Neural progenitor cell (in vitro differentiated cells): ENCODE measurements at regions not wholly inside any gene's neighbourhood (a gene's known extent, or its start where the extent isn't known, plus 50 kb on each side); places are given as distances from the start of the nearest gene placed in this dataset.

Source experiments
- DNase-seq: peaks from one replicate; pipeline ENCODE4 v3.0.0-alpha.2; 2016; ENCODE audit warnings: low spot score
- H2AFZ ChIP-seq: fragments of 200-600 bp; sonication (generic); replicated peaks from 2 replicates; pipeline ENCODE4 v1.6.1; 2016; ENCODE audit warnings: antibody characterized with exemption
- H3F3A ChIP-seq: fragments of 200-600 bp; sonication (generic); 2 replicates; pipeline ENCODE4 v1.6.1; 2016; ENCODE audit warnings: antibody characterized with exemption, low read depth
- H3K27ac ChIP-seq: fragments of 200-600 bp; sonication (generic); 2 replicates; pipeline ENCODE4 v1.5.1; 2016; ENCODE audit warnings: mild to moderate bottlenecking
- H3K27me3 ChIP-seq: fragments of 200-600 bp; sonication (generic); 2 replicates; pipeline ENCODE4 v1.6.1; 2016; ENCODE audit warnings: mild to moderate bottlenecking, moderate library complexity
- H3K36me3 ChIP-seq: fragments of 200-600 bp; sonication (generic); 2 replicates; pipeline ENCODE4 v1.5.1; 2016
- H3K4me1 ChIP-seq: fragments of 200-600 bp; sonication (generic); 2 replicates; pipeline ENCODE4 v1.6.1; 2016; ENCODE audit warnings: mixed run types
- H3K4me2 ChIP-seq: fragments of 200-600 bp; sonication (generic); 2 replicates; pipeline ENCODE4 v1.6.1; 2016
- H3K4me3 ChIP-seq: fragments of 200-600 bp; sonication (generic); 2 replicates; pipeline ENCODE4 v1.5.1; 2016
- H3K79me2 ChIP-seq: fragments of 200-600 bp; sonication (generic); 2 replicates; pipeline ENCODE4 v1.6.1; 2016; ENCODE audit warnings: low read depth
- H3K9ac ChIP-seq: fragments of 200-600 bp; sonication (generic); 2 replicates; pipeline ENCODE4 v1.6.1; 2016
- H3K9me3 ChIP-seq: fragments of 200-600 bp; sonication (generic); 2 replicates; pipeline ENCODE4 v1.5.1; 2016; ENCODE audit warnings: low read depth
- H4K20me1 ChIP-seq: fragments of 200-600 bp; sonication (generic); 2 replicates; pipeline ENCODE4 v1.6.1; 2016; ENCODE audit warnings: low read depth
- H3K27ac Mint-ChIP-seq: 3 replicates; pipeline ENCODE4 v1.8.0; 2021; ENCODE audit warnings: mixed read lengths
- H3K27me3 Mint-ChIP-seq: 2 replicates; pipeline ENCODE4 v1.8.0; 2022; ENCODE audit warnings: low read depth, mild to moderate bottlenecking, inconsistent platforms, moderate library complexity, mixed read lengths; ENCODE audit not compliant: insufficient read depth
- H3K36me3 Mint-ChIP-seq: 3 replicates; pipeline ENCODE4 v1.8.0; 2021; ENCODE audit warnings: mixed read lengths
- H3K4me1 Mint-ChIP-seq: 3 replicates; pipeline ENCODE4 v1.8.0; 2021; ENCODE audit warnings: mixed read lengths
- H3K4me3 Mint-ChIP-seq: 3 replicates; pipeline ENCODE4 v1.8.0; 2021; ENCODE audit warnings: mild to moderate bottlenecking, moderate library complexity, mixed read lengths
- H3K9me3 Mint-ChIP-seq: 3 replicates; pipeline ENCODE4 v1.8.0; 2020; ENCODE audit warnings: mixed read lengths
- CTCF ChIP-seq: fragments of 200-600 bp; sonication (generic); IDR thresholded peaks from 2 replicates; pipeline ENCODE4 v1.5.1; 2017; ENCODE audit warnings: antibody characterized with exemption, mild to moderate bottlenecking
- EZH2 ChIP-seq: fragments of 200-600 bp; sonication (generic); IDR thresholded peaks from 2 replicates; pipeline ENCODE4 v1.6.1; 2017; ENCODE audit warnings: antibody characterized with exemption, mild to moderate bottlenecking, moderate library complexity
- EZH2phosphoT487 ChIP-seq: fragments of 200-600 bp; sonication (generic); IDR thresholded peaks from 2 replicates; pipeline ENCODE4 v1.6.1; 2017; ENCODE audit warnings: antibody characterized with exemption

- Histone ChIP-seq H2AFZ (no peak overlapping the region), H3K9me3 (no peaks in the 10 kb centered on the region), H3K4me2 (no peak overlapping the region), H3K9ac (no peak overlapping the region), H3F3A (no peaks in the 10 kb centered on the region), H4K20me1 (no peaks in the 10 kb centered on the region), H3K27me3 (no peaks in the 10 kb centered on the region), H3K4me1 (no peaks in the 10 kb centered on the region), H3K4me3 (no peak overlapping the region), H3K79me2 (no peaks in the 10 kb centered on the region), H3K36me3 (no peaks in the 10 kb centered on the region), H3K27ac (no peak overlapping the region)
- H3K4me1 Mint-ChIP-seq = peaks cover 6% of the 10 kb centered on the region
- no peaks in the 10 kb centered on the region for H3K36me3 Mint-ChIP-seq
- H3K4me3 Mint-ChIP-seq = no peak overlapping the region
- H3K9me3 Mint-ChIP-seq = peaks cover 5% of the 10 kb centered on the region
- no peak overlapping the region for H3K27ac Mint-ChIP-seq
- H3K27me3 Mint-ChIP-seq = peaks cover 2% of the 10 kb centered on the region
- peak; percentile 73 for DNase-seq
- TF ChIP-seq EZH2phosphoT487 (no peak), CTCF (peak; percentile 68)
Measured at GRCh38 chr2:64913357-64913869, 75.8 kb upstream of the SLC1A4 start.

- Histone ChIP-seq H3K4me3 (no peak overlapping the region), H3K4me1 (no peaks in the 10 kb centered on the region), H3K9me3 (no peaks in the 10 kb centered on the region), H3K9ac (no peak overlapping the region), H3F3A (no peaks in the 10 kb centered on the region), H3K27ac (no peak overlapping the region), H3K27me3 (no peaks in the 10 kb centered on the region), H4K20me1 (no peaks in the 10 kb centered on the region), H3K79me2 (no peaks in the 10 kb centered on the region), H3K36me3 (no peaks in the 10 kb centered on the region), H2AFZ (no peak overlapping the region), H3K4me2 (no peak overlapping the region)
- Mint-ChIP-seq H3K36me3 (no peaks in the 10 kb centered on the region), H3K9me3 (peaks cover 6% of the 10 kb centered on the region), H3K27me3 (no peaks in the 10 kb centered on the region), H3K4me1 (peaks cover 6% of the 10 kb centered on the region), H3K27ac (no peak overlapping the region), H3K4me3 (no peak overlapping the region)
- no peak for TF ChIP-seq EZH2
- DNase-seq = no peak
Measured at GRCh38 chr2:64914247-64914646, 75.0 kb upstream of the SLC1A4 start.

GRCh38 chr2:64914735-64915509 is 74.3 kb upstream of the SLC1A4 start:
- Histone ChIP-seq H3K9ac (no peak overlapping the region), H2AFZ (no peak overlapping the region), H3F3A (no peaks in the 10 kb centered on the region), H3K27me3 (no peaks in the 10 kb centered on the region), H3K36me3 (no peaks in the 10 kb centered on the region), H3K27ac (no peak overlapping the region), H3K4me3 (no peak overlapping the region), H3K4me2 (no peak overlapping the region), H4K20me1 (no peaks in the 10 kb centered on the region), H3K9me3 (no peaks in the 10 kb centered on the region), H3K79me2 (no peaks in the 10 kb centered on the region), H3K4me1 (no peaks in the 10 kb centered on the region)
- no peak overlapping the region for H3K4me3 Mint-ChIP-seq
- peaks cover 6% of the 10 kb centered on the region for H3K4me1 Mint-ChIP-seq
- TF ChIP-seq EZH2 = no peak
- no peak for TF ChIP-seq EZH2phosphoT487
- TF ChIP-seq CTCF = no peak
- H3K36me3 Mint-ChIP-seq = no peaks in the 10 kb centered on the region
- H3K27me3 Mint-ChIP-seq = no peaks in the 10 kb centered on the region
- peak overlapping the region; percentile 53 for H3K27ac Mint-ChIP-seq
- no peak for DNase-seq
- H3K9me3 Mint-ChIP-seq = peaks cover 6% of the 10 kb centered on the region

- peaks cover 6% of the 10 kb centered on the region for H3K9me3 Mint-ChIP-seq
- no peak for TF ChIP-seq EZH2
- no peak for TF ChIP-seq CTCF
- no peak for TF ChIP-seq EZH2phosphoT487
- H3K27ac Mint-ChIP-seq = no peak overlapping the region
- no peaks in the 10 kb centered on the region for H3K36me3 ChIP-seq
- no peaks in the 10 kb centered on the region for H3K27me3 Mint-ChIP-seq
- DNase-seq = no peak
- no peaks in the 10 kb centered on the region for H3K9me3 ChIP-seq
- H3K27me3 ChIP-seq = no peaks in the 10 kb centered on the region
- no peaks in the 10 kb centered on the region for H3K4me1 ChIP-seq
- no peak overlapping the region for H3K27ac ChIP-seq
- no peaks in the 10 kb centered on the region for H4K20me1 ChIP-seq
- H2AFZ ChIP-seq = no peak overlapping the region
- no peak overlapping the region for H3K4me3 ChIP-seq
- H3K4me2 ChIP-seq = no peak overlapping the region
- H3K36me3 Mint-ChIP-seq = no peaks in the 10 kb centered on the region
- no peaks in the 10 kb centered on the region for H3K79me2 ChIP-seq
- H3K4me1 Mint-ChIP-seq = peaks cover 6% of the 10 kb centered on the region
- H3F3A ChIP-seq = no peaks in the 10 kb centered on the region
- H3K4me3 Mint-ChIP-seq = no peak overlapping the region
- H3K9ac ChIP-seq = no peak overlapping the region
Measured at GRCh38 chr2:64915510-64915900, 73.7 kb upstream of the SLC1A4 start.
